Omental fat pad (tissue), 3 donors: ENCODE measurements at regions not wholly inside any gene's neighbourhood (a gene's known extent, or its start where the extent isn't known, plus 50 kb on each side); places are given as distances from the start of the nearest gene placed in this dataset.
"Not testable (repeated sequence)": the region's sequence is repeated elsewhere in the genome, so short reads cannot be mapped to it uniquely, and the experiment has no call there.

Experiments used
- ATAC-seq: fragments of 150-250 bp; one replicate; pipeline ENCODE4 v1.9.1; 2016; ENCODE audit warnings: mild to moderate bottlenecking, moderate library complexity; ENCODE audit not compliant: low FRiP score
- DNase-seq: peaks from one replicate; pipeline ENCODE4 v3.0.0-alpha.2; 2019; ENCODE audit warnings: low spot score
- CTCF ChIP-seq, 3 donors: fragments of 450-650 bp; IDR thresholded peaks; one replicate each; pipeline ENCODE4 v1.5.1; 2016 to 2017; ENCODE audit warnings: antibody characterized with exemption in 3 of 3, mild to moderate bottlenecking in 3 of 3, moderate library complexity in 2 of 3

DNA sequence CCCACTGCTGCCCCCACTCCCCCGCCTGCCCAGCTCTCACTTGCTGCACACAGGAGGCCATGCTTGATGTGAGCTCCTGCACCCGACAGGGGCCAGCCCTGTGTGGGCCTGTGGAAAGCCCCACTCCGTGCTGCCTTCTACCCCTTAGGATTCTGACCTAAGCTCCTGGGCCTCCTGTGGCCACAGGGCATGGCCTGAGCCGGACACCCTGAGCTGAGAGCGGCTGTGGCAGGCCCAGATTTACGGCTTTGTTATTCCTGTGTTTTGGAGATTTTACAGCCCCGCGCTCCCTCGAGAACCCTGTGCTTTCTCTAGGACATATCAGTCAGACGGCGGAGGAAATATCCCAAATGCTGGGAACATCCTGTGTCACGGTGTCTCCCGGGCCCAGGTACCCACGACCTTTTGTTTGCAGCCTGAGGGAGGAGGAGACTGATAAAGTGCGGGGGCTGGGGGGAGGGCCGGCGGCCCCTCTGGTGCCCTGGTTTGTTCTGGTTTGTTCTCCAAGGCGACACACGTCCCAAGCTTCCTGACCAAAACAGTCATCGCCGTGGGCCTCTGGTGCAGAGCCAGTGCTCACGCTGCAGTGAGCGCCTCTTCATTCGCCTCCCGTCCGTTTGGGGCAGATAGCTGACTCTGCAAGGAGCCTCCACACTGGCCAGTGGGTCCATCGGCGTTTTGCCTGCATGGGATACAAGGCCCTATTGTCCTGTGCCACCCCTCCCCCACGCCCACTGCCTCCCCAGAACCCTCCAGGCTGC, 363.4 kb downstream of the C16orf95 start:
- no peak for TF ChIP-seq CTCF (IDR thresholded peaks at IDR 0.05)
- ATAC-seq (no peak), DNase-seq (no peak)

DNA sequence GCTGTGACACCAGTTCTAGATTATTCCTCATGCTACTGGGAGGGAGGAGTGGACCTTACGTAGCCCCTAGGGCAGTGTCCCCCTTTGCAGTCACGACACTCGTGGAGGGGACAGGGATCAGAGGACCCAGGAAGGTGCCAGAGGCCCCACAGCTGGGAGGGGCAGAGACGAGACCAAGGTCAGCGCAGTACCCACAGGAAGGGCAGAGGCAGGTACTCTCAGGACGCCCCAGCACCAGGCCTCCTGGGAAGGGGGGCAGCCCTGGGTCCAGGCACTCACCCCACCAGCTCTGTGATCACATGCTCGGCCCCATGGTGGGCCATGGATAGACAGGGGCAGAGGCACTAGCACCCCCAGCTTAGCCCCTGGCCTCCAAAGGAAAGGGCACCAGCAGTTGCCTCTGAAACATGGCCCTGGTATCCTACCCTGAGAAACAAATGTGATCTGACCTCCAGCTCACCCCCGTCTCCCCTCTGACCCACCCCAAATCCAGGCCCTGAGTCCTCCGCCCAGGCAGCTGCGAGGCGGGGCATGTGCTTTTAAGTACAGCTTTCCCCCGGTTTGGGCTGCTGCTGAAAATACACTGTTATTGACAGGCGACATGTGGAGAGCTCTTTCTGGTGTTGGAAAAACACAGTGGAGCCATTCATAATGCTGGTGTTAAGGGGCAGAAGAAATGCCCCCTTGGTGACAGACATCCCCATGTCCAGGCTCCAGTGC, 361.9 kb downstream of the C16orf95 start:
- TF ChIP-seq CTCF (IDR thresholded peaks at IDR 0.05) = no peak
- no peak for ATAC-seq
- no peak for DNase-seq

DNA sequence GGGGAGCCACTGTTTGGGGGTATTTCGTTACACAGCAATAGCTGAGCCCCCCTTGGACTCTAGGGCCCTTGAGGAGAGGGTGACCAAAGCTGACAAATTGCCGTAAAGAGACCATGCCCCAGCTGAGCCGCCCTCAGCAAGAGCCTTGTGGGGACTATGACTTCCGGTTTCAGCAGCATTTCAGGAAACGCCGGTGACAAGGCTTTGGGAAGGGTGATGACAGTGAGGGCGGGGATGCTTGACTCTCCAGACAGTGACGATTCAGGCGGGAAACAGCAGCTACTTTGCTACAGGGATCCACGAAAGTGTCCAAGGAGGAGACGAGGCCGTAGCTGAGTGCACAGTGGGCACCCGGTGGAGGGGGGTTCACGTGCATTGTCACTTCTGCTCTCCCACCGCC, 360.8 kb downstream of the C16orf95 start:
- no peak for ATAC-seq
- DNase-seq = no peak
- no peak for TF ChIP-seq CTCF (IDR thresholded peaks at IDR 0.05)

DNA sequence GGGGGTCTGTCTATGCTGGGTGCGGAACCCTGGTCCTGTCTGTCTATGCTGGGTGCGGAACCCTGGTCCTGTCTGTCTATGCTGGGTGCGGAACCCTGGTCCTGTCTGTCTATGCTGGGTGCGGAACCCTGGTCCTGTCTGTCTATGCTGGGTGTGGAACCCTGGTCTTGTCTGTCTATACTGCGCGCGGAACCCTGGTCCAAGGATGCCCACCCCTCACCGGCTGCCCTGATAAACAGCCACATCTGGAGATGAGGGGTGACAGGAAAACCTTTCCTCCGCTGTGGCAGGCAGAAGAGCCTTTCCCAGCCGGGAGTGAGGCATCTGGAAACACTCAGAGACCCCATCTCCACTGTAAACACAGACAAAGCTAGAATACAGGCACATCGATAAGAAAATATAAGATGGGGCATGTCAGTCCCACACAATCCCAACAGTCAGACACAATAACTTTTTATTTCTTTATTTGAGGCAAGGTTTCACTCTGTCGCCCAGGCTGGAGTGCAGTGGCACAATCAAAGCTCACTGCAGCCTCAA, 359.5 kb downstream of the C16orf95 start:
- not testable (repeated sequence) for DNase-seq, ATAC-seq

DNA sequence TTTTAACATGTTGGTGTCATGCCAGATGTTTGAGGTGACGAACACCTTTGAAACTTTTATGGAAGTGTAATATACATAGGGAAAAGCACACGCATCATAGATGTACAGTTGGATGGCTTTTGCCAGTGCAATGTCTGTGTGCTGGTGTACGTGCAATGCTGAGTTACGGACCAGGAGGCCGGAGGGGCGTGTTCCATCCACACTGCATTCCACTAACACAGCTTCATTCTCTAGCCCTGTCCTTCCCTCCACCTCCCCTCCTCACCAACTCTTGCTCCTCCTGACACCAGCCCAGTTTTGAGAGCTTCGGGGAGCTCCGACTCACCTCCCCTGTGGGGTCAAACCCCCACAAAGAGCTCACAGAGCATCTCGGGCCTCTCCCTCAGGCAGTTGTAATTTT, 358.8 kb downstream of the C16orf95 start:
- TF ChIP-seq CTCF (IDR thresholded peaks at IDR 0.05) = no peak

DNA sequence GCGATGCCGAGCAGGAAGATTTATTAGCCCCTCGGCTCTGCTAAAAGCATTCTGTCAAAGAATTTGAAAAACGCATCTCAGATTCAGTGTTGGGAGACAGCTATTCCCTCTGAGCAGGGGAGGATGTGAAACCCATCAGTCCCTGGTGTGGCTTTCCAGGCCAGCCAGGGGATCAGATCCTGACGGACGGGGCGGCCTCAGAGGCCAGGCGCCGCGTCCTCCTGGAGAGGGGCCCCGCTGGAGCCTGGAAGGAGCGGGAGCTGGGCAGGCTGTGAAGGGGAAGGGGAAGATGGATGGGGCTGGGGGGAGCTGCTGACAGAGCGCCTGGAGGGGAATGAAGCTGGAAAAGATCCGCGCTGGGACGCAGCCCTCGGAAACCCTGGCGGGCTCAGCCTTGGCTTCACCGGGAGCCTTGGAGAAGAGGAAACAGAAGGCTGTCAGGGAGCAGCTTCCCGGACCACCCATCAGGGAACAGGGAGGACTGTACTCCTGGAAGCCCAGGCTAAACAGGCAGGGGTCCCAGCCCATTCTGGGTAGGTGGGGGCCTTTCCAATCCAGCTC, 358.0 kb downstream of the C16orf95 start:
- ATAC-seq (no peak), DNase-seq (no peak)
- TF ChIP-seq CTCF (IDR thresholded peaks at IDR 0.05) = no peak

More for the DNA sequence above, 358.8 kb downstream of the C16orf95 start:
- ATAC-seq (no peak), DNase-seq (no peak)

- no peak for TF ChIP-seq CTCF (IDR thresholded peaks at IDR 0.05)
- DNase-seq = no peak
- ATAC-seq = no peak
Observed at GRCh38 chr16:86959729-86960128, 357.5 kb downstream of the C16orf95 start.
